Astrocyte of the cerebellum (primary cell): ENCODE measurements at regions not wholly inside any gene's neighbourhood (a gene's known extent, or its start where the extent isn't known, plus 50 kb on each side); places are given as distances from the start of the nearest gene placed in this dataset.
A peak's percentile ranks its signal among the peaks of the same experiment; 100 is the strongest.

Experiments
- DNase-seq: peaks from one replicate; pipeline ENCODE4 v3.0.0-alpha.2; 2011; ENCODE audit warnings: low read depth
- H3K4me3 ChIP-seq: 2 replicates; pipeline ENCODE4 v1.5.1; 2011; ENCODE audit warnings: mild to moderate bottlenecking, low read depth, low read length, moderate library complexity
- CTCF ChIP-seq: IDR thresholded peaks from 2 replicates; pipeline ENCODE4 v1.5.1; 2012; ENCODE audit warnings: low read length, low read depth, moderate library complexity, mild to moderate bottlenecking; ENCODE audit errors: missing control alignments
- in situ Hi-C: cut with HindIII; loops from 2 replicates; pipeline ENCODE4 v1.10.0; 2017; ENCODE audit warnings: low sequenced_read_pairs

- peak; percentile 76 for DNase-seq
- TF ChIP-seq CTCF = peak; percentile 51
- no peak overlapping the region for H3K4me3 ChIP-seq
- in situ Hi-C loops = no loop called here
Observed at GRCh38 chr2:171225302-171225980, 64.7 kb upstream of the TLK1 start.

DNA sequence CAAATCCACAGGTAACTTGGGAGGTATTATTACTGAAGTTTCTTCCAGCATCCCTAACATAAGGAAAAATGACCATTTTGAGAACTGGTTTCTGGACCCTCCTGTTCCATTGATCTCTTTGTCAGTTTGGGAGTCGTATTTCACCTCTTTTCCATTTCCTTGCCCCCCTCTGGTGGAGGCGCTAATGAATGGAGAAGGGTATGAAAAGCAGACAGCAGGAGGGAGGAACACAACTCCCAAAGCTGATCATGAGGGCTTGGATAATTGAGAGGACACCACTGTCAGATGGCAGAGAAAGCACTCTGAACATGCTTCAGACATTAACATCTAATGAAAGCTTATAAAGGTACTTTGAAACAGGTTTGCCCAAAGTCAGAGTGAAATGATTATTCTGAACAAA lies 56.6 kb upstream of the TLK1 start:
- no peak for TF ChIP-seq CTCF
- in situ Hi-C loops = no loop called here
- no peak for DNase-seq
- no peak overlapping the region for H3K4me3 ChIP-seq

- H3K4me3 ChIP-seq = no peak overlapping the region
- in situ Hi-C loops = no loop called here
- TF ChIP-seq CTCF = no peak
- DNase-seq = no peak
Observed at GRCh38 chr2:171216631-171217030, 55.9 kb upstream of the TLK1 start.

GRCh38 chr2:171214093-171214492 lies 53.4 kb upstream of the TLK1 start:
- DNase-seq = no peak
- in situ Hi-C loops = no loop called here
- no peak overlapping the region for H3K4me3 ChIP-seq
- no peak for TF ChIP-seq CTCF

DNA sequence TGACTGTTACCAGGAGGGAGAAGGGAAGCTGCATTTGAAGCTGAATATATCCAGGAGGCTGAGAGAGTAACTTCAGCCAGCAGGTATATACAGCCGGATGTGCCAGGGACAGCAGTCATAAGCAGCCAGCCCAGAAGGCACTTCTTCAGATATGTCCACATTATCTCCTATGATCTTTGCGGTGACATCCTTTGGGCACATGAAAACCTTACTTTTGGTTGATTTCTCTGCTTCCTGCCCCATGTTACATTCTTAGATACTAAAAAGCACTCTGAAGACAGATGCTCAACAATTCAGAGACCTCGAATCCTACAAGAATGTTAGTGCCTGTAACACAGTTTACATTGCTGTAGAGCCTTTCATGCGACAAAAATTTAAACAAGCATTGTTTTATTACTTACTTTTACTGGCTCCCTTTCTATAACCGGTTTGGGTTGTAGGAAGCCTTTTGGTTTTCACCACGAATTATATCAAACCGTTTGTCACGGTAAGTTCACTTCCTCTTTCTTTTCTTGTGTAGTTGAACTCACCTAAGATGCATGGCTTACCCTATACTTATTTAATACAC lies 50.3 kb upstream of the TLK1 start:
- in situ Hi-C loops = no loop called here
- no peak for TF ChIP-seq CTCF
- no peak overlapping the region for H3K4me3 ChIP-seq
- no peak for DNase-seq
